Stimulated activated naive CD8-positive, alpha-beta T cell treated with anti-CD3 and anti-CD28 coated beads, Interleukin-15, Interleukin-2, amounts not matched to agents 100 ng/mL and 50 ng/mL, for 24 hours (primary cell): ENCODE measurements at regions not wholly inside any gene's neighbourhood (a gene's known extent, or its start where the extent isn't known, plus 50 kb on each side); places are given as distances from the start of the nearest gene placed in this dataset.
"Not testable (repeated sequence)": the region's sequence is repeated elsewhere in the genome, so short reads cannot be mapped to it uniquely, and the experiment has no call there.

Experiments
- H3K27ac Mint-ChIP-seq: one replicate; pipeline ENCODE4 v1.8.0; 2021; ENCODE audit warnings: mild to moderate bottlenecking, mixed read lengths
- H3K27me3 Mint-ChIP-seq: one replicate; pipeline ENCODE4 v1.8.0; 2021; ENCODE audit warnings: mixed read lengths
- H3K36me3 Mint-ChIP-seq: one replicate; pipeline ENCODE4 v1.8.0; 2021; ENCODE audit warnings: low read depth, mixed read lengths
- H3K4me1 Mint-ChIP-seq: one replicate; pipeline ENCODE4 v1.8.0; 2021; ENCODE audit warnings: low read depth, mixed read lengths
- H3K4me3 Mint-ChIP-seq: one replicate; pipeline ENCODE4 v1.8.0; 2021; ENCODE audit warnings: mild to moderate bottlenecking, mixed read lengths
- H3K9me3 Mint-ChIP-seq: one replicate; pipeline ENCODE4 v1.8.0; 2021; ENCODE audit warnings: mixed read lengths

GRCh38 chr7:115276791-115277190 lies 354.9 kb downstream of the MDFIC start:
- Mint-ChIP-seq H3K4me1 (no peaks in the 10 kb centered on the region), H3K4me3 (no peak overlapping the region), H3K27ac (no peak overlapping the region), H3K36me3 (no peaks in the 10 kb centered on the region), H3K27me3 (peaks cover 6% of the 10 kb centered on the region), H3K9me3 (no peaks in the 10 kb centered on the region)

DNA sequence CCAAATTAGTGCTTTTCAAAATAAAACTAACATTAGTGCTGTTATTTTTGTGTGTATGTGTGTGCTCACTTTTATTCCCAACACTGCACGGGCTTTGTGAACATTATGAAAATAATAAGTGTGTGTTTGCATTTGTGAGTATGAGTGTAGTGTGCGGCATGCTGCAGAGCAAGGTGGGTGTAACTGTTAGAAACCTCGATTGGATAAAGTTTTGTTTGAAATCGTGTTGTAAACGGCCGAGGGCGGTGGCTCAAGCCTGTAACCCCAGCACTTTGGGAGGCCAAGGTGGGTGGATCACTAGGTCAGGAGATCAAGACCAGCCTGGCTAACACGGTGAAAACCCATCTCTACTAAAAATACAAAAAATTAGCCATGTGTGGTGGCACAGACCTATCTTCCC lies 352.0 kb downstream of the MDFIC start:
- not testable (repeated sequence) for H3K36me3 Mint-ChIP-seq, H3K4me3 Mint-ChIP-seq, H3K27me3 Mint-ChIP-seq, H3K9me3 Mint-ChIP-seq, H3K4me1 Mint-ChIP-seq, H3K27ac Mint-ChIP-seq

- Mint-ChIP-seq H3K36me3 (no peaks in the 10 kb centered on the region), H3K27me3 (peaks cover 6% of the 10 kb centered on the region), H3K27ac (no peak overlapping the region), H3K9me3 (no peaks in the 10 kb centered on the region), H3K4me1 (no peaks in the 10 kb centered on the region), H3K4me3 (no peak overlapping the region)
Observed at GRCh38 chr7:115273139-115273772, 351.4 kb downstream of the MDFIC start.

DNA sequence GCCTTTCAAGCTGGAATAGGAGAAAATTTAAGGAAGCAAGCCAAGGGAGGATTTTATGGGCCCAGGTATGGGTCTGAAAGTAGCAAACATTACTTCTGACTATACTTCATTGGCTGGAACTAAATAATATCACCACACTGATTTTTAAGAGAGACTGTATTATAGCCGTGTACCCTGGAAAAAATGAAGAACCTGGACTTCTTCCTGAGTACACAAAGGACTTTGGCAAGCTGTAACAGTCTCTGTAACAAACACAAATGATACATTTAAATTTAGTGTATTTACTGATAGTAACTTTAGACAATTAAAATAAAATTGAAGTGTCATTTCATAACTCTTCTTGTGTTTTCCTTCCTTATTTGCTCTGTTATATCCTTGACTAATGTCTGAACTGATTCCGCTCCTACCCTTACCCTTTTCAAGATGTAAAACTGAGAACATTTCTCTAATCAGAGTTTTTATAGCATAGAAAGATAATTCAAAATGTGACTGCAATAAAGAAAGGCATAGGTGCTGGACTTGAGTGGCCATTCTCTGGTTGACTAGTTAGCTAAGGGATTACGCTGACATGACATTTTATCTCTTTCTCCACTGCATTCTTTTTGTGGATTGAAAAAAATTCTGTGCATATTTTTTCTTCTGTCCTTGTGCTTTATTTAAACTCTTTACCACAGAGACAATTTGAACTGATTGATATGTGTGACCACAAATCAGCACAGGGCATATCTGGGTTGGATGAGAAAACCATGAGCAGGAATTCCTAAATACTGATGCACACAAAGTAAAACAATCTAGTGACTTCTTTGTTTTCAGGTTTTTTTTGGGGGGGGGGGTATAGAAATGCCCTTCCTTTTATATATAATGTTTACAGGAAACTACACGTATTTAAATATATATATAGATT lies 349.7 kb downstream of the MDFIC start:
- Mint-ChIP-seq H3K9me3 (no peaks in the 10 kb centered on the region), H3K27ac (no peak overlapping the region), H3K4me3 (no peak overlapping the region), H3K4me1 (no peaks in the 10 kb centered on the region), H3K36me3 (no peaks in the 10 kb centered on the region), H3K27me3 (peaks cover 11% of the 10 kb centered on the region)

- no peak overlapping the region for H3K27ac Mint-ChIP-seq
- no peak overlapping the region for H3K4me3 Mint-ChIP-seq
- peaks cover 11% of the 10 kb centered on the region for H3K27me3 Mint-ChIP-seq
- no peaks in the 10 kb centered on the region for H3K9me3 Mint-ChIP-seq
- H3K36me3 Mint-ChIP-seq, result no peaks in the 10 kb centered on the region
- no peaks in the 10 kb centered on the region for H3K4me1 Mint-ChIP-seq
Observed at GRCh38 chr7:115269486-115269885, 347.6 kb downstream of the MDFIC start.

DNA sequence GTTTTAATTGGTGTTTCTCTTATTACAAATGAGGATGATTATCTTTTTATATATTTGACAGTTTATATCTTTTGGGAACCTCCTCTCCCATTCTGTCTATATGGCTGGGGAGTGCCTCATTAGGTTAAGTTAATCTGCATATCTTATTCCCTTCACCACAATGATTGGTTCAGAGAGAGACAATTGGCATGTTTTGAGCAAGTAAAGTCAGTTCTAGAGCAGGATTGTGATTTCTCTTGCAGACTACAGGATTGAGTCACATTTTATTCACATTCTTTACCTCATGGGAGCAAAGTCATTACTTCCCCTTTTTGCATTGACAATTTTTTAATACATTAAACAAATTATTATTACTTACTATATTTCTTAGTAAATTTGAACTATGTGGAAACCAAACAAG lies 345.6 kb downstream of the MDFIC start:
- Mint-ChIP-seq H3K9me3 (no peaks in the 10 kb centered on the region), H3K4me3 (no peak overlapping the region), H3K27ac (no peak overlapping the region), H3K4me1 (no peaks in the 10 kb centered on the region), H3K36me3 (no peaks in the 10 kb centered on the region), H3K27me3 (peaks cover 4% of the 10 kb centered on the region)

DNA sequence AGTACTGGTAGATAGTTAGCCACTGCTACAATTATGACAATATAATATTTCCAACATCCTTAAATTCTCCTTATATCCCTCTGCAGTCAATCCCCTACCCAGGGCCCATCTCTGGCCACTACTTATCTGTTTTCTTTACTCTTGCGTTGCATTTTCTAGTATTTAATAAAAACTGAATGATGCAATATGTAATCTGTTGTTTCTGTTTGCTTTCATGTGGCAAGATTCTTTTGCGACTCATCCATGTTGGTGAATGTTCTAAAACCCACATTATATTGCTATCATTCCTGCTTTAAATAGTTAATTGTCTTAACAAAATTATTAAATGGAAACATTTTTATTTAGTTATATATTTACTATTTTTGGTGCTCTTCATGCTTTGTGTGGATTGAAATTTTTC lies 338.5 kb downstream of the MDFIC start:
- H3K9me3 Mint-ChIP-seq, result no peaks in the 10 kb centered on the region
- no peaks in the 10 kb centered on the region for H3K27me3 Mint-ChIP-seq
- no peak overlapping the region for H3K27ac Mint-ChIP-seq
- no peak overlapping the region for H3K4me3 Mint-ChIP-seq
- H3K4me1 Mint-ChIP-seq, result no peaks in the 10 kb centered on the region
- no peaks in the 10 kb centered on the region for H3K36me3 Mint-ChIP-seq

DNA sequence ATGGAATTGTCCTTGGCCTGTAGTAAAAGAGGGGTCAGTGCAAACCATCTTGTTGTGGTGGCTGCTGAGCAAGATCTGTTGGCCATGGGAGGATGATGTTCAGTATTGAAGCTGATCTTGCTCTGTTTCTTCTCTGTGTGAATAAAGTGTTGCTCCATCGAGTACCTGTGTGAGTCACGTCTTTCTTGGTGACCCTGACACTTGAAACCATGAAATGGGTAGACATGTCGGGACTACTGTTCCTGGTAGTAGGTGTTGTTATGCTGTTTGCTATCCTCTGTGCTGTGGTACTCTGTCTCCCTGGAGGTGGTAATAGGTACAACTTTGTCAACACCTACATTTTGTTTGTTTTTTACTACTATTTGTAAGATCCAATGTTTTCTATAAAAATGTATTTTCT lies 330.6 kb downstream of the MDFIC start:
- Mint-ChIP-seq H3K9me3 (no peaks in the 10 kb centered on the region), H3K4me3 (no peak overlapping the region), H3K36me3 (no peaks in the 10 kb centered on the region), H3K4me1 (no peaks in the 10 kb centered on the region), H3K27ac (no peak overlapping the region), H3K27me3 (no peaks in the 10 kb centered on the region)

GRCh38 chr7:115249080-115249479 lies 327.2 kb downstream of the MDFIC start:
- H3K36me3 Mint-ChIP-seq, result no peaks in the 10 kb centered on the region
- H3K4me3 Mint-ChIP-seq, result no peak overlapping the region
- H3K4me1 Mint-ChIP-seq, result no peaks in the 10 kb centered on the region
- peaks cover 2% of the 10 kb centered on the region for H3K9me3 Mint-ChIP-seq
- no peaks in the 10 kb centered on the region for H3K27me3 Mint-ChIP-seq
- no peak overlapping the region for H3K27ac Mint-ChIP-seq

DNA sequence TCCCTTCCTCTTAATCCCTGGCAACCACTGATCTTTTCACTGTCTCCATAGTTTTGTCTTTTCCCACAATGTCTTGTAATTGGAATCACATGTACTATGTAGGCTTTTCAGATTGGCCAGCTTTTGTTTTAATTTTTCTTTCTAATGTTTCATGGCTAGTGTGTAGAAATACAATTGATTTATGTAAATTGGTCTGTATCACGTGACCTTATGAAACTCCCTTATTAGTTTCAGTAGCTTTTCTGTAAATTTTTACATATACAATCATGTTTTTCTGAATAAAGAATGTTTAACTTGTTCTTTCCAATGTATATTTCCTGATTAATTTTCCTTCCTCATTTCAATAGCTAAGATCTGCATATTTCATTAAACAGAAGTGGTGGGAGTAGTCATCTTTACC lies 319.3 kb downstream of the MDFIC start:
- Mint-ChIP-seq H3K27ac (no peak overlapping the region), H3K4me3 (no peak overlapping the region), H3K4me1 (no peaks in the 10 kb centered on the region), H3K9me3 (peaks cover 5% of the 10 kb centered on the region), H3K27me3 (no peaks in the 10 kb centered on the region), H3K36me3 (no peaks in the 10 kb centered on the region)

- H3K4me1 Mint-ChIP-seq, result no peaks in the 10 kb centered on the region
- no peak overlapping the region for H3K27ac Mint-ChIP-seq
Observed at GRCh38 chr7:115240242-115240641, 318.3 kb downstream of the MDFIC start.

DNA sequence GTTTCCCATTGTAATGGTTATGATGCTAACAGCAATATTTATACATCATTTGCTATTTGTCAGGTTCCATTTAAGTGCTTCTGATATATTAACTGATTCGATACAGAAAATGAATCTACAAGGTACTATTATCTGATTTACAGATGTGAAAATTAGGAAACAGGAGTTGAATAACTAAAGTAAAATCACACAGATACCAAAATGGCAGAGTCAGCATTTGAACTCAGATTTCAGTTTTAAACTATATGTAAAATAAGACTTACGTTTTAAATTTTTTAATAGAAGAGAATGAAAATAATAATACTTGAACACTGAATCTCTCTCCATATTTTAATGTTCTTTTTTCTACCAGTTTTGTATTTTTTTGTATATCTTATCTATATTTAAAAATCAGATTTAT lies 313.2 kb downstream of the MDFIC start:
- Mint-ChIP-seq H3K36me3 (no peaks in the 10 kb centered on the region), H3K9me3 (peaks cover 9% of the 10 kb centered on the region), H3K27me3 (peaks cover 5% of the 10 kb centered on the region), H3K27ac (no peak overlapping the region), H3K4me1 (peaks cover 13% of the 10 kb centered on the region), H3K4me3 (no peak overlapping the region)

More at GRCh38 chr7:115240242-115240641, 318.3 kb downstream of the MDFIC start:
- H3K4me3 Mint-ChIP-seq, result no peak overlapping the region
- H3K27me3 Mint-ChIP-seq, result no peaks in the 10 kb centered on the region
- H3K9me3 Mint-ChIP-seq, result peaks cover 10% of the 10 kb centered on the region
- H3K36me3 Mint-ChIP-seq, result no peaks in the 10 kb centered on the region

DNA sequence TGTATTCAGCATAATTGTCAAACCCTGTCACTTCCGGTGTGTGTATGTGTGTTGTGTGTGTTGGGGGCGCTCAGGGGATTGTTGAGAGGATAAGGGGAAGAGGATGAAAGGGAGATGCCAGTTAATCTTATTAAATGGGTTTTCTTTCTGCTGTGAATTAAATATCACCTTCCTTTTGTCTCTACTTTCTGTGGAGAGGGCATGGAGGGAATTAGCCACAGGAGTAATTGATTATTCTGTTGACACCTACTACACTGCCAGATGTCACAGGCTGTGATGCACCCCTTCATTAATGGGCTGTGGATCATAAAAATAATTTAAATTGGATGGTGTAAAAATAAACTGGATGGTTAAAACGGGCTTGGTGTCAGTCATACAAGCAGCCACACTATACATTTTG lies 311.9 kb downstream of the MDFIC start:
- Mint-ChIP-seq H3K4me1 (peaks cover 23% of the 10 kb centered on the region), H3K4me3 (no peak overlapping the region), H3K27me3 (peaks cover 5% of the 10 kb centered on the region), H3K27ac (no peak overlapping the region), H3K9me3 (peaks cover 9% of the 10 kb centered on the region), H3K36me3 (no peaks in the 10 kb centered on the region)

DNA sequence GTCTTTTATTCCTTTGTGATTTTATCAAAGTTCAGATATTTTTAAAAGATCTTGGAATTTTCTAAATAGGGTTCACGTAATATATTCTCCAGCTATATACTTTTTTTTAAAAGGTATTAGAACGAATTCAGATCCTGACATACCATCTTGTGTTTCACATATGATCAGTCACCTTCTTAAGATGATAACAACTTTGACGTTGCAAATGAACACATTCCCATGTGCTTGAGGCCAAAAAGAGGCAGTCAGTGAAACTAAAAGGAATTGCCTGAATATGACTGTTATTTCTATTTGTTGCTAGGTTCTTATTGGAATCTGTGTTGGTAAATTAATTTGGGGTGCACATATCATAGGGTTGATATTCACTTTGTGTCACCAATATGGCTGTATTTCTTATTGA lies 310.1 kb downstream of the MDFIC start:
- peaks cover 24% of the 10 kb centered on the region for H3K4me1 Mint-ChIP-seq
- H3K27ac Mint-ChIP-seq, result no peak overlapping the region
- no peaks in the 10 kb centered on the region for H3K36me3 Mint-ChIP-seq
- H3K27me3 Mint-ChIP-seq, result peaks cover 5% of the 10 kb centered on the region
- H3K4me3 Mint-ChIP-seq, result no peak overlapping the region
- peaks cover 9% of the 10 kb centered on the region for H3K9me3 Mint-ChIP-seq

DNA sequence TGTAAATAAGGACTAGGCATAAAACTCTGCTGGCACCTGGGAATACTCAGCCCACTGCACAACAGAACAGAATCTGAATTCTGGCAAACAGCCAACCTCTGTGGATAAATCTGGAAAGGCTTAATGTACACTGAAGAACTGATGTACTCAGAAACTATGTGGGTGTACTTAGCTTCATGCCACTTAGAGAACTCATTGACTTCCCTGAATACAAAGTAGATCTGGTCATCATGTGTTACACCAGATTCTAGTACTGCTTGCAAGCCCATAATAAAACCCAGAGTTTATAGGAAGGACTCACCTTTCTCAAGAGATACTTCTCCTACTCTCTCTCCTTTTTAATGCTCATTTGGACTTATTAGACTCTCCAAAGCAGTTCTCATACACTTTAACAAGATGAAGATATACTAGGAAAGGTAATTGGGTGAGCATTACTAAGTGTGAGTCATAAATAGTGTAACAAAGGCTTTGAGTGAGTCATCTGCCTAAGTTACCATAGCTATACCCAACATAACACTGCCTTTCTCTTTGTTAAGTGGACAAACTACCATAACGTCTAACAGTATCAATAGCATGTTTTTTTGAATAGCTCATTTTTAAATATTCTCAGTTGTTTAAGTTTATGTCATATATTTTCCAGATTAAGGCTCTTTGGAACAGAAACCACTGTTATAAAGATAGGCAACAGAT lies 309.1 kb downstream of the MDFIC start:
- Mint-ChIP-seq H3K36me3 (no peaks in the 10 kb centered on the region), H3K27me3 (peaks cover 5% of the 10 kb centered on the region), H3K4me3 (no peak overlapping the region), H3K27ac (no peak overlapping the region), H3K9me3 (peaks cover 9% of the 10 kb centered on the region), H3K4me1 (peaks cover 24% of the 10 kb centered on the region)
